ENCODE measurements at regions not wholly inside any gene's neighbourhood (a gene's known extent, or its start where the extent isn't known, plus 50 kb on each side); places are given as distances from the start of the nearest gene placed in this dataset.
"Not testable (repeated sequence)": the region's sequence is repeated elsewhere in the genome, so short reads cannot be mapped to it uniquely, and the experiment has no call there.

DNA sequence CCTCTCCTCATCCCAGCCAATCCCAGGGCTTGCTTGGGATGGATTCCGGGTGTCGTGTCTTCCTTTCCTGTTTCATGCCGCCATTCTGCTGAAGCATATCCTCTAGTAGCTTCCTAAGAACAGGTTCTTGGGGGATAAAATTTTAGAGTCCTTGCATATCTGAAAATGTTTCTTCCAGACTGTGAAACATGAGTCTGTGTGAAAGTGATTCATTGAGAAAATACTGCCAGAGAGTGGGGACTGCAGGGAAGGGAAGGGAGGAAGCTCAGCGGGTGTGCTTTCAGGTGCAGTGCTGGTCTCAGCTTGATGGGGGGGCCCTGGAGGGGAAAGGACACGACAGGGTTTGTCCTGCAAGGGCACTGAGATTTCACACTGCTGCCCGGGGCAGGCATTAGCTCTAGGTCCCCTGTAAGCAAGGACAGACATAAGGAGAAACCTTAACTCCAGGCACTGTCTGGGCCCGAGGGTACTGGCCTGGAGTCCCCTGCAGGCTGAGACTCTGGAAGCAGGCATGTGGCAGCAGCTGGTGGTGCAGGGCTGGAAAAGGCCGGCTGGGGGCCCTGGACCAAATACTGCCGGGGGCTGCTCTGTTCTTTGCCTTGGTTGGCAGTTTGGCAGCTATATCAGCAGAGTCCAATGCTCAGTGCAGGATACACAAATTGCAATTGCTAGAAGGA lies 97.6 kb upstream of the HS6ST1 start:
- Histone ChIP-seq H3K36me3 (ENCODE audit: control insufficient read depth in 5 of 5, insufficient read depth in 5 of 5, low read length in 5 of 5) (no peaks in the 10 kb centered on the region), H3K27ac (ENCODE audit: low read depth, low read length) (no peak overlapping the region), H3K4me3 (ENCODE audit: low read depth in 1 of 5, low read length in 5 of 5) (no peak overlapping the region), H3K9ac (ENCODE audit: low read length in 5 of 5) (no peak overlapping the region), H3K9me3 (ENCODE audit: control insufficient read depth in 5 of 5, low read length in 5 of 5) (peaks cover 0 to 14% (median 3%) of the 10 kb centered on the region in 5 donors), H3K27me3 (ENCODE audit: control insufficient read depth in 5 of 5, insufficient read depth in 4 of 5, low read length in 5 of 5) (no peaks in the 10 kb centered on the region), H3K4me1 (ENCODE audit: control insufficient read depth in 5 of 5, insufficient read depth in 5 of 5, low read length in 5 of 5) (peaks cover 0 to 8% (median 0%) of the 10 kb centered on the region in 5 donors)

- Histone ChIP-seq H3K4me1 (ENCODE audit: control insufficient read depth in 5 of 5, insufficient read depth in 5 of 5, low read length in 5 of 5) (peaks cover 0 to 8% (median 0%) of the 10 kb centered on the region in 5 donors), H3K27me3 (ENCODE audit: control insufficient read depth in 5 of 5, insufficient read depth in 4 of 5, low read length in 5 of 5) (no peaks in the 10 kb centered on the region), H3K4me3 (ENCODE audit: low read depth in 1 of 5, low read length in 5 of 5) (no peak overlapping the region), H3K36me3 (ENCODE audit: control insufficient read depth in 5 of 5, insufficient read depth in 5 of 5, low read length in 5 of 5) (no peaks in the 10 kb centered on the region), H3K9ac (ENCODE audit: low read length in 5 of 5) (no peak overlapping the region), H3K27ac (ENCODE audit: low read depth, low read length) (no peak overlapping the region), H3K9me3 (ENCODE audit: control insufficient read depth in 5 of 5, low read length in 5 of 5) (peaks cover 0 to 14% (median 3%) of the 10 kb centered on the region in 5 donors)
Measured at GRCh38 chr2:128416806-128417205, 98.1 kb upstream of the HS6ST1 start.

- not testable (repeated sequence) for H3K4me3 ChIP-seq (ENCODE audit: low read depth in 1 of 5, low read length in 5 of 5); H3K4me1 ChIP-seq (ENCODE audit: control insufficient read depth in 5 of 5, insufficient read depth in 5 of 5, low read length in 5 of 5); H3K36me3 ChIP-seq (ENCODE audit: control insufficient read depth in 5 of 5, insufficient read depth in 5 of 5, low read length in 5 of 5); H3K27me3 ChIP-seq (ENCODE audit: control insufficient read depth in 5 of 5, insufficient read depth in 4 of 5, low read length in 5 of 5); H3K27ac ChIP-seq (ENCODE audit: low read depth, low read length); H3K9ac ChIP-seq (ENCODE audit: low read length in 5 of 5)
- H3K9me3 ChIP-seq (ENCODE audit: control insufficient read depth in 5 of 5, low read length in 5 of 5) = peaks cover 0 to 17% (median 6%) of the 10 kb centered on the region in 5 donors
Measured at GRCh38 chr2:128417264-128417663, 98.6 kb upstream of the HS6ST1 start.

GRCh38 chr2:128420131-128420530 lies 101.5 kb upstream of the HS6ST1 start:
- Histone ChIP-seq H3K9ac (ENCODE audit: low read length in 5 of 5) (no peak overlapping the region), H3K27me3 (ENCODE audit: control insufficient read depth in 5 of 5, insufficient read depth in 4 of 5, low read length in 5 of 5) (peaks cover 0 to 3% (median 0%) of the 10 kb centered on the region in 5 donors), H3K36me3 (ENCODE audit: control insufficient read depth in 5 of 5, insufficient read depth in 5 of 5, low read length in 5 of 5) (no peaks in the 10 kb centered on the region), H3K27ac (ENCODE audit: low read depth, low read length) (no peak overlapping the region), H3K4me1 (ENCODE audit: control insufficient read depth in 5 of 5, insufficient read depth in 5 of 5, low read length in 5 of 5) (peaks cover 0 to 12% (median 8%) of the 10 kb centered on the region in 5 donors), H3K9me3 (ENCODE audit: control insufficient read depth in 5 of 5, low read length in 5 of 5) (peaks cover 0 to 25% (median 15%) of the 10 kb centered on the region in 5 donors), H3K4me3 (ENCODE audit: low read depth in 1 of 5, low read length in 5 of 5) (no peak overlapping the region)

DNA sequence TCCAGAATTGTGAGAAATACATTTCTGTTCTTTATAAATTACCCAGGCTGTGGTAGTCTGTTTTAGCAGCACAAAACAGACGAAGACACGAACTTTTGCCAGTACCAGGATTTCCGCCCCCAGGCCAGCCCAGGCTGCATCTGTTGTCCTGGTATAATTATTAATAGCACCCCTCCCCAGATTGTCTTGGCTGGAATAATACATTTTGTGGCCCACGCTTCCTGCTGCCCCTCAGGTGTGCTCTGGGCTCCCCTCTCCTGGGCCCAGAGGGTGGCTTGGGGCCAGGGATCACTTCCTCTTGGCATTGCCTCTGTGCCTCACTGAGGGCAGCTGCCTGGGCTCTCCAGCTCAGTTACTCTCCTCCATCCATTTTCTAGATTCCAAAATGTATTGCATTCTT lies 102.1 kb upstream of the HS6ST1 start:
- Histone ChIP-seq H3K4me1 (ENCODE audit: control insufficient read depth in 5 of 5, insufficient read depth in 5 of 5, low read length in 5 of 5) (peaks cover 0 to 14% (median 11%) of the 10 kb centered on the region in 5 donors), H3K27me3 (ENCODE audit: control insufficient read depth in 5 of 5, insufficient read depth in 4 of 5, low read length in 5 of 5) (peaks cover 0 to 3% (median 0%) of the 10 kb centered on the region in 5 donors), H3K9ac (ENCODE audit: low read length in 5 of 5) (no peak overlapping the region), H3K36me3 (ENCODE audit: control insufficient read depth in 5 of 5, insufficient read depth in 5 of 5, low read length in 5 of 5) (no peaks in the 10 kb centered on the region), H3K27ac (ENCODE audit: low read depth, low read length) (no peak overlapping the region), H3K9me3 (ENCODE audit: control insufficient read depth in 5 of 5, low read length in 5 of 5) (peaks cover 0 to 19% (median 12%) of the 10 kb centered on the region in 5 donors), H3K4me3 (ENCODE audit: low read depth in 1 of 5, low read length in 5 of 5) (no peak overlapping the region)

- no peak overlapping the region for H3K4me3 ChIP-seq (ENCODE audit: low read depth in 1 of 5, low read length in 5 of 5)
- no peak overlapping the region for H3K9ac ChIP-seq (ENCODE audit: low read length in 5 of 5)
- H3K27ac ChIP-seq (ENCODE audit: low read depth, low read length) = no peak overlapping the region
- H3K36me3 ChIP-seq (ENCODE audit: control insufficient read depth in 5 of 5, insufficient read depth in 5 of 5, low read length in 5 of 5) = no peaks in the 10 kb centered on the region
- H3K27me3 ChIP-seq (ENCODE audit: control insufficient read depth in 5 of 5, insufficient read depth in 4 of 5, low read length in 5 of 5) = peaks cover 0 to 3% (median 0%) of the 10 kb centered on the region in 5 donors
- H3K4me1 ChIP-seq (ENCODE audit: control insufficient read depth in 5 of 5, insufficient read depth in 5 of 5, low read length in 5 of 5) = peaks cover 0 to 14% (median 11%) of the 10 kb centered on the region in 5 donors
- H3K9me3 ChIP-seq (ENCODE audit: control insufficient read depth in 5 of 5, low read length in 5 of 5) = peaks cover 0 to 14% (median 10%) of the 10 kb centered on the region in 5 donors
Measured at GRCh38 chr2:128421286-128421685, 102.6 kb upstream of the HS6ST1 start.

DNA sequence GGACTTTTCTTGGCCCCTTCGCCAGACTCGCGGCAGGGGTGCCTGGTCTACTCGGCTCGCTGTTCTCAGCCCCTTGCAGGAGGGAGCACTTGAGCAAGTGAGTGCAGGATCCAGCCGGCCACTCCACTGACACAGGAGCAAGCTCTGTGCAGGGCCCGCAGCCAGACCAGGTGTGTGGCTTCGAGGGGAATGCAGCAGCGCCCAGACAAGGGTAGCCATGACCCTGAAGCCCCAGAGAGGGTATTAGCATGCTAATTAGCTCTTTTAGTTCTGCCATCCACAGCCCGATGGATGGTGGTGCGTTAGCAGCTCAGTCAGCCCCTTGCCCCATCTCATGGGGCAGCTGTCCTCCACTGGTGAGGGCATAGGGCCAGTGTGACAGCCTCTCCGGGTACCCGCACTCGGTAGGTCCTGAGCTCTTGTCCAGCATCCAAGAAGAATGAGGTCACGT lies 103.2 kb upstream of the HS6ST1 start:
- peaks cover 0 to 12% (median 10%) of the 10 kb centered on the region in 5 donors for H3K9me3 ChIP-seq (ENCODE audit: control insufficient read depth in 5 of 5, low read length in 5 of 5)
- H3K9ac ChIP-seq (ENCODE audit: low read length in 5 of 5) = no peak overlapping the region
- no peak overlapping the region for H3K27ac ChIP-seq (ENCODE audit: low read depth, low read length)
- H3K4me1 ChIP-seq (ENCODE audit: control insufficient read depth in 5 of 5, insufficient read depth in 5 of 5, low read length in 5 of 5) = peaks cover 0 to 14% (median 11%) of the 10 kb centered on the region in 5 donors
- H3K36me3 ChIP-seq (ENCODE audit: control insufficient read depth in 5 of 5, insufficient read depth in 5 of 5, low read length in 5 of 5) = no peaks in the 10 kb centered on the region
- no peak overlapping the region for H3K4me3 ChIP-seq (ENCODE audit: low read depth in 1 of 5, low read length in 5 of 5)
- H3K27me3 ChIP-seq (ENCODE audit: control insufficient read depth in 5 of 5, insufficient read depth in 4 of 5, low read length in 5 of 5) = peaks cover 0 to 3% (median 0%) of the 10 kb centered on the region in 5 donors

DNA sequence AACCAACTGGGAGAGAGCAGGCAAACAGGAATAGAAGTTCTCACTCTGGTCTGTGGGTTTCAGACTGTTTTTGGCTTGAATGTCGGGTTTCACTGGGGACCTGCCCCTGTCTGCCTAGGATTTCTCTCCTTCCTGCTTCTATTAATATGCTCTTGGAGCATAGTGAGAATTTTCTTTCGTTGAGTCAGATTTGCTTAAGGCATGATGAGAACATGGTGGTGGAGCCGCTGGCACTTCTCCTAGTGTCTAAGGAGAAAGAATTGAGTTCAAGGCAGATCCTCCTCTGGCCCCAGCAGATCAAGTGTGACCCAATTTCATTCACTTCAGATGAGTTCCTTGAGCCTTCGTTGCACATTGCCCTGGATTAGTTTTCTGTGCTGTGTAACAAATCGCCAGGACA lies 103.9 kb upstream of the HS6ST1 start:
- peaks cover 0 to 14% (median 11%) of the 10 kb centered on the region in 5 donors for H3K4me1 ChIP-seq (ENCODE audit: control insufficient read depth in 5 of 5, insufficient read depth in 5 of 5, low read length in 5 of 5)
- peak overlapping the region in 1 of 5 donors; percentile 5 for H3K4me3 ChIP-seq (ENCODE audit: low read depth in 1 of 5, low read length in 5 of 5)
- peaks cover 0 to 12% (median 10%) of the 10 kb centered on the region in 5 donors for H3K9me3 ChIP-seq (ENCODE audit: control insufficient read depth in 5 of 5, low read length in 5 of 5)
- H3K27ac ChIP-seq (ENCODE audit: low read depth, low read length) = no peak overlapping the region
- no peak overlapping the region for H3K9ac ChIP-seq (ENCODE audit: low read length in 5 of 5)
- peaks cover 0 to 3% (median 0%) of the 10 kb centered on the region in 5 donors for H3K27me3 ChIP-seq (ENCODE audit: control insufficient read depth in 5 of 5, insufficient read depth in 4 of 5, low read length in 5 of 5)
- no peaks in the 10 kb centered on the region for H3K36me3 ChIP-seq (ENCODE audit: control insufficient read depth in 5 of 5, insufficient read depth in 5 of 5, low read length in 5 of 5)

DNA sequence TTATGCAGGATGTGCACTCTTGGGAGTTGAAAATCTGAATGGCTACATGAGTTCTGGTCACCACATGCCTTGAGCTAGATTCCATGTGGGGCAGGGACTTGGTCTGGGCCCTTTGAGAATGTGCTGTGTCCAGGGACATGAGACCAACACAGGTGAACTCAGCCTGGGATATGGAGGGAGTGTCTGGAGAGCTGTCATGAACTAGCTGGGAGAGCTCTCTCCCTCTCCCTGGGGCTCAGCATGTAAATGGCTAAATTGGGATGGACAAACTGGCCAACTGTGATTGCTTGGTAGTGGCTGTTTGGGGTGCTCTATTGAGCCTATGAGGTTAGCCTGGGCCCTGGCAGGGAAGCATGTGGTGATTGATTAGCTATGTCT lies 105.1 kb upstream of the HS6ST1 start:
- H3K4me3 ChIP-seq (ENCODE audit: low read depth in 1 of 5, low read length in 5 of 5) = no peak overlapping the region
- H3K27me3 ChIP-seq (ENCODE audit: control insufficient read depth in 5 of 5, insufficient read depth in 4 of 5, low read length in 5 of 5) = peaks cover 0 to 3% (median 0%) of the 10 kb centered on the region in 5 donors
- peaks cover 0 to 14% (median 11%) of the 10 kb centered on the region in 5 donors for H3K4me1 ChIP-seq (ENCODE audit: control insufficient read depth in 5 of 5, insufficient read depth in 5 of 5, low read length in 5 of 5)
- no peak overlapping the region for H3K27ac ChIP-seq (ENCODE audit: low read depth, low read length)
- H3K9ac ChIP-seq (ENCODE audit: low read length in 5 of 5) = no peak overlapping the region
- H3K36me3 ChIP-seq (ENCODE audit: control insufficient read depth in 5 of 5, insufficient read depth in 5 of 5, low read length in 5 of 5) = no peaks in the 10 kb centered on the region
- peaks cover 0 to 12% (median 10%) of the 10 kb centered on the region in 5 donors for H3K9me3 ChIP-seq (ENCODE audit: control insufficient read depth in 5 of 5, low read length in 5 of 5)

- H3K4me1 ChIP-seq (ENCODE audit: control insufficient read depth in 5 of 5, insufficient read depth in 5 of 5, low read length in 5 of 5) = peaks cover 0 to 14% (median 11%) of the 10 kb centered on the region in 5 donors
- no peak overlapping the region for H3K27ac ChIP-seq (ENCODE audit: low read depth, low read length)
- no peak overlapping the region for H3K4me3 ChIP-seq (ENCODE audit: low read depth in 1 of 5, low read length in 5 of 5)
- H3K36me3 ChIP-seq (ENCODE audit: control insufficient read depth in 5 of 5, insufficient read depth in 5 of 5, low read length in 5 of 5) = no peaks in the 10 kb centered on the region
- H3K27me3 ChIP-seq (ENCODE audit: control insufficient read depth in 5 of 5, insufficient read depth in 4 of 5, low read length in 5 of 5) = peaks cover 0 to 3% (median 0%) of the 10 kb centered on the region in 5 donors
- H3K9me3 ChIP-seq (ENCODE audit: control insufficient read depth in 5 of 5, low read length in 5 of 5) = peaks cover 4 to 17% (median 10%) of the 10 kb centered on the region in 5 donors
- no peak overlapping the region for H3K9ac ChIP-seq (ENCODE audit: low read length in 5 of 5)
Measured at GRCh38 chr2:128424406-128425171, 105.9 kb upstream of the HS6ST1 start.
